ENCODE measurements at regions not wholly inside any gene's neighbourhood (a gene's known extent, or its start where the extent isn't known, plus 50 kb on each side); places are given as distances from the start of the nearest gene placed in this dataset.

GRCh38 chr10:128885573-128886555, 581.2 kb upstream of the MGMT start:
- DNase-seq: no peak

GRCh38 chr10:128887856-128888255, 579.2 kb upstream of the MGMT start:
- no peak for DNase-seq

- DNase-seq: no peak
These were observed 575.0 kb upstream of the MGMT start for GRCh38 chr10:128892005-128892404.

- DNase-seq: no peak
These were observed 572.4 kb upstream of the MGMT start for GRCh38 chr10:128894641-128895040.

- no peak for DNase-seq
These were observed 571.6 kb upstream of the MGMT start for GRCh38 chr10:128895473-128895872.

- DNase-seq: no peak
These were observed 570.8 kb upstream of the MGMT start for GRCh38 chr10:128896116-128896795.

- DNase-seq: no peak
These were observed 570.1 kb upstream of the MGMT start for GRCh38 chr10:128896963-128897362.

- no peak for DNase-seq
These were observed 569.5 kb upstream of the MGMT start for GRCh38 chr10:128897401-128898129.

GRCh38 chr10:128898133-128898915, 568.7 kb upstream of the MGMT start:
- no peak for DNase-seq

- no peak for DNase-seq
These were observed 568.2 kb upstream of the MGMT start for GRCh38 chr10:128898916-128899195.

- DNase-seq: no peak
These were observed 566.6 kb upstream of the MGMT start for GRCh38 chr10:128900456-128900855.

GRCh38 chr10:128901236-128901635, 565.8 kb upstream of the MGMT start:
- DNase-seq: no peak

GRCh38 chr10:128902031-128902710, 564.9 kb upstream of the MGMT start:
- no peak for DNase-seq

GRCh38 chr10:128907155-128907941, 559.7 kb upstream of the MGMT start:
- DNase-seq: no peak

GRCh38 chr10:128908099-128908498, 558.9 kb upstream of the MGMT start:
- DNase-seq: no peak

GRCh38 chr10:128908499-128908898, 558.5 kb upstream of the MGMT start:
- DNase-seq: no peak

GRCh38 chr10:128912568-128913311, 554.3 kb upstream of the MGMT start:
- DNase-seq: no peak

- DNase-seq: no peak
These were observed 552.4 kb upstream of the MGMT start for GRCh38 chr10:128914681-128915080.

GRCh38 chr10:128915630-128916029, 551.4 kb upstream of the MGMT start:
- no peak for DNase-seq

- DNase-seq: no peak
These were observed 550.7 kb upstream of the MGMT start for GRCh38 chr10:128916383-128916782.
